ENCODE measurements at regions not wholly inside any gene's neighbourhood (a gene's known extent, or its start where the extent isn't known, plus 50 kb on each side); places are given as distances from the start of the nearest gene placed in this dataset.
A peak's percentile ranks its signal among the peaks of the same experiment; 100 is the strongest.

DNA sequence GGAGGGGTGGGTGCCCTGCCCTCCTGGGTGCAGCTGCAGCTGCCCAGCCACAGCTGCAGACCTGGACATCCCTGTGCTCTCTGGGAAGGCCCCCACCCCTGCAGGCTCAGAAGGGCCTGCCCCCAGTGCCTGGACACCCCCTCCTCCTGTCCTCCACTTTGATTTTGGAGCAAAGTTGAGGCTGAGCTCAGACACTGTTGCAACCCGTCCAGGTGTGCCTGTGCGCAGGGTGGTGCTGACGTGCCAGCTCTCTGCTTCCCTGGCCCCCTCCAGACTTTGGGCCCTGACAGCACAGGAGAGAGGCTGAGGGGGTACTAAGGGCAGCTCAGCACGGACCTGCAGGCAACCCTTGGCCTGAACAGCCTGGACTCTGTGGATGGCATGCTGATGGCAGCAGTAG, 750.3 kb downstream of the ARAP2 start:
- intact Hi-C loops (cut with DNase I), result no loop called here
- no peak for DNase-seq

DNA sequence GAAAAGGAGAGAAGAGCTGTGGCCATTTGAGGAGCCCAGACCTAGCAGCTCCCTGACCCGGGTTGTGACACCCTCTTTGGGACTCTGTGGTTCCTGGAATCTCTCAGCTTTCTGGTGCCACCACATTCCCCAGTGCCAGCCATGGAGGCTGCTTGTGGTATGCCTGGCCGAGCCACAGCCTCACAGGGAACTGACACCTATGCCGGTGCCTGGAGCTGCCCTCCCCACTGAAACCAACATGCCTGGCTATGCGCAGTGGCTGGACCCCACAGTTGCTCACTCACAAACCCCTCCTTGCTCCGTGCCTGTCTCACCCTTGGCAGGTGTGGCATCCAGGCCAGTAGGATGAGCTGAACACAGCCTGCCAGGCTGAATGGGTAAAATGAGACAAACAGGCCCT, 749.4 kb downstream of the ARAP2 start:
- no peak for DNase-seq
- intact Hi-C loops (cut with DNase I), result no loop called here

DNA sequence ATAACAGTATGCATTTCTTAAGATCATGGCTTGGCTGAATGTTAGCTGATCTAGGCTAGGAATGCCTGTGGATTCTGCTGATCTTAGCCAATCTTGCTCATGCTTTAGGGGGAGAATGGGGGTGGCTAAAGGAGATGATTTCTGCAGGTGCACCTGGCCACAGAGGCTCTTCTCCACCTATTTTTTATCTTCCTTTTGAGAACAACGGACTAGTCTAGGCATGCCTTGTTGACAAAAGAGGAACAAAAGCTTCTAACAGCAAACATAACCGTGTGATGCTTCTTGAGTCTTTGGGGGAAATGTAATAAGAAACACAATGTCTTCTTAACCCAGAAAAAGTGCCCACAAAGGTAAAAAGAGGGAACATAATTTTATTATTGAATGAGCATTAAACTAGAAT, 743.5 kb downstream of the ARAP2 start:
- intact Hi-C loops (cut with DNase I), result no loop called here
- no peak for DNase-seq

DNA sequence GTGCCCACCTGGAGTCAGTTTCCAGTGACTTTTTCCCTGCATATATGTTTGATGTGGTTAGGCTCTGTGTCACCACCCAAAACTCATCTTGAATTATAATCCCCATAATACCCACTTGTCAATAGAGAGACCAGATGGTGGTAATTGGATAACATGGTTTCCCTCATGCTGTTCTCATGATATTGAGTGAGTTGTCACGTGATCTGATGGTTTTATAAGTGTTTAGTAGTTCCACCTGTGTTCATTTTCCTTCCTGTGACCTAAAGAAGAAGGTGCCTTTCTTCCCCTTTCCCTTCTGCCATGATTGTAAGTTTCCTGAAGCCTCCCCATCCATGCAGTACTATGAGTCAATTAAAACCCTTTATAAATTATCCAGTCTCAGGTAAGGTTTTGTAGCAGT, 740.9 kb downstream of the ARAP2 start:
- intact Hi-C loops (cut with DNase I), result no loop called here
- no peak for DNase-seq

DNA sequence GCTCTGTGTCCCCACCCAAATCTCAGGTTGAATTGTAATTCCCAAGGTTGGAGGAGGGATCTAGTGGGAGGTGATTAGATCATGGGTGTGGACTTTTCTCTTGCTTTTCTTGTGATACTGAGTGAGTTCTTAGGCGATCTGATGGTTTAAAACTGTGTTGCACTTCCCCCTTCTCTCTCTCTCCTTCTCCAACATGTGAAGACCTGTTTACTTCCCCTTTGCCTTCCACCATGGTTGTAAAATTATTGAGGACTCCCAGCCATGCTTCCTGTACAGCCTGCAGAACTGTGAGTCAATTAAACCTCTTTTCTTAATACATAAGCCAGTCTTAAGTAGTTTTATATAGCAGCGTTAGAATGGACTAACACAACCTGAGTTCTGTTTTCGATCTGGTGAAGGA, 738.2 kb downstream of the ARAP2 start:
- DNase-seq, result no peak
- intact Hi-C loops (cut with DNase I), result no loop called here

DNA sequence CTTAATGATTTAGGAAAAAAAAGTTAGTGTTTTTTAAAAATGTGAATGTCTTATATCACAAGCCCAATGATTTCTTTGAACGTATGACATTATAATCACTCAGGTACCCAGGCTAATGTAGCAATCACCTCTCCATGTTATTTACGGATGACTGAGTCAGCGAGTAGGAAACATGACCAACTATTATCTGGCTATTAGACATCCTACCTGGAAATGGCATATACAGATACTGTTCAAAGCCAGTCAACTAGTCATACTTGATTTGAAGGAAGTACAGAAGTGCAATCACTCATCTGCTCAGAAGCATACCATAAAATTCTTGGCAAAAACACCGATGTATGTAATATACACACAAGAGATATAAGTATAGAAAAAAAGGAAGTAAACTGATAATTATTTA, 732.5 kb downstream of the ARAP2 start:
- no peak for DNase-seq
- intact Hi-C loops (cut with DNase I), result no loop called here

DNA sequence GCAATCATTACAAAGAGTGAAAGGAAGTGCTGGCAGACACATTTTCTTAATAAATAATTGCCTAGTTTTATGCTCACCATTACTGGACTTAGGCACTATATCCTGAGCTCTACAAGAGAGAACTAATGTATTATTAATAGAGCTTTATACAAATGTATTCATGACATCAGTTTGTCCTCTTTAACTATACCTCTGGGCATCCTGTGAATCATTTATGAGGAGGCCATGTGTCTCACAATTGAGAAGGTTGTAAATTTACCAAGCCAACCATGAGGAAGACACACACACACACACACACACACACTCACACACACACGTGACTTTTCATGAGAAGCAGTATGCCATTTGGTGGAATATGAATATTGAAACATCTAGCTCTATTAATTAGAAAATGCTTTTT, 728.2 kb downstream of the ARAP2 start:
- intact Hi-C loops (cut with DNase I), result no loop called here
- DNase-seq, result no peak

DNA sequence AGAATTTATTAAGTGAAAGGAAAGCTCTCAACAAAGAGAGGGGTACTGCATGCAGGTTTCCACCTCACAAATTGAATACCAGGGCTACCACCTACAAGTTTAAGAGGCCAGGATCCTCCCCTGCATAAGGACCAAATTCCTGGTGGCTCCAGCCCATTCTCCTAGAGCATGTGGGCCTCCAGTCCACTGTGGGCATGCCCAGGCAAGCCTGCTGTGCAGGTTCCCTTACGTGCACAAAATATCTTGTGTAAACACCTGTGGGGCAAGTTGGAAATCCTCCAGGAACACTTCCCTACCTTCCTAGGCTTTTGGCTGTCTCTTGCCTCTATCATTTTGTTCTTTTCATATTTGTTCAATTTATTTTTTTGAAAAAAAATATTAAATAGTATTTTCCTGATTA, 724.3 kb downstream of the ARAP2 start:
- intact Hi-C loops (cut with DNase I), result no loop called here
- no peak for DNase-seq

DNA sequence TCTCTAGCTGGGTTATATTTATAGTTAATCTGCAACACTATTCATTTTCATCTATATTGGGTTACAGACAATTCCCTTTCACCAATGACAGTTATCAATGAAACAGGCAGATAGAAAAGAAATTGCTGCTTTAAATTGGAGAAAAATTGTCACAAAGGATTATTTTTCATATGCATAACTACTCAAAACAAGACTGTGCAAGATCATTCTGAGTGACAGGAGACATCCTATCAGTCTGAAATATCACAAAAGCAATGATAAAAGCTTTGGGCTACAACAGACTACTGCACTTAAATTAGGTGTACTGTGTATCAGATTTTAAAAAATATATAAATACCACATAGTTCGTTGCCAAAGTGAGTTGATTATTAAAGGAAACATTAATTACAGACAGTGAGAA, 722.6 kb downstream of the ARAP2 start:
- intact Hi-C loops (cut with DNase I), result no loop called here
- no peak for DNase-seq

DNA sequence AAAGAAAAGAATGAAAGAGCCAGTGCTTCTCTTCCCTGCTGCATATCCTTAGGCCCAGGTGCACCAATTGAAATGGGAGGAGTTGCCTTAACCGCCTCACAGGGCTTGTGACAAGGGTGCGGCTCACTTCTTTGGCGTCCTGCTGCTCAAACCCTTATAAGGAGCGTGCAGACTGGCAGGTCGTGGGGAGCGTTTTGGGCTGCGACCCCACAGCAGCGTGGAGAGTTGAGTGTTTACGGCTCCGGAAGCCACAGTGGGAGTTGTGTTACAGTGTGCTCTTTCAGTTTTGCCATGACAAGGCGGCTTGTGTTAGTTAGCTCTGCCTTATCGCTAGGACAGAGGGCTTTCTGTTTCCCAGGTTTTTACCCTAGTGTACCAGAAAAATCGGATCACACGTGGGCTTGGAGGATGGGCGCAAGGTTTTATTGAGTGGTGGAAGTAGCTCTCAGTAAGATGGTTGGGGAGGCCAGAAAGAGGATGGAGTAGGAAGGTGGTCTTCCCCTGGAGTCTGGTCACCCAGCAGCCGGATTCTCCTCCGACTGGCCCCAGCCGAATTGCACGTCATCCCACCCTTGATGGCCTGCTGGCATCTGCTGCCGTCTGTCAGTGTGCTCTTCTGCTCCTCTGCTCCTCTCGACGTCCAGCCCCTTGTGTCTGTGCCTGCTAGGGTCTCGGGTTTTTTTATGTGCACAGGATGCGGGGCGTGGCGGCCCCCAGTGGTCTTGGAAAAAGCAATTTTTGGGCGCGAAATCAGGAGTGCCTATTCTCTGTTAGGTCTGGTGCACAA, 718.9 kb downstream of the ARAP2 start:
- peak in 22 of 42 donors; percentile 7 to 50 (median 22) for DNase-seq
- intact Hi-C loops (cut with DNase I), result no loop called here

DNA sequence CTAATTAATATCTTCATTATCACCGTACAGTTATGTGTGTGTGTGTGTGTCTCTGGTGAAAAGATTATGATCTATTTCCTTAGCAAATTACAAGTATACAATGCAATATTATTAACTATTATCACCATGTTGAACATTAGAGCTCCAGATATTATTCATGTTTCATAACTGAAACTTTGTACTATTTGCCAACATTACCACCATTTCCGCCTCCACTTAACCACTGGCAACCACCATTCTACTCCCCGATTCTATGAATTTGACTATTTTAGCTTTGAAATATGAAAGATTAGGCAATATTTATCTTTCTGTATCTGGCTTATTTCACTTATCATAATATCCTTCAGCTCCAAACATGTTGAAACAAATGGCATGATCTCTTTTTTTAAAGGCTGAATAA, 717.9 kb downstream of the ARAP2 start:
- DNase-seq, result no peak
- intact Hi-C loops (cut with DNase I), result no loop called here

DNA sequence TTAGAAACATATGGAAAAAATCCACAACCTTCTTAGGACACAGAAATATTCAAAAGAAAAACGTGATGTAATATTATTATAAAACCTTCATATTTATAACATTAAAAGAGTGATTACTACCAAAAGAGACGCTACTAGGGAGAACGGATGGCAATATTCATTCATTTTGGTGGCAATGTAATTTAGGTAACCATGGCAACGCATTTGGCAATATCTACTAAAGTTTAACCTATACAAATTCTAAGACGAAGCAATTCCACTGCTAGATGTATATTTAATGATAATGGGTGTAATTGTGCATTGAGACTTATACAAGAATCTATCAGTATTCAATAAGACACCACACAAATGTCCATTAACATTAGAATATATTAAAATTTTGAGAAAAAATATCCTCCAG, 709.4 kb downstream of the ARAP2 start:
- no peak for DNase-seq
- intact Hi-C loops (cut with DNase I), result no loop called here

DNA sequence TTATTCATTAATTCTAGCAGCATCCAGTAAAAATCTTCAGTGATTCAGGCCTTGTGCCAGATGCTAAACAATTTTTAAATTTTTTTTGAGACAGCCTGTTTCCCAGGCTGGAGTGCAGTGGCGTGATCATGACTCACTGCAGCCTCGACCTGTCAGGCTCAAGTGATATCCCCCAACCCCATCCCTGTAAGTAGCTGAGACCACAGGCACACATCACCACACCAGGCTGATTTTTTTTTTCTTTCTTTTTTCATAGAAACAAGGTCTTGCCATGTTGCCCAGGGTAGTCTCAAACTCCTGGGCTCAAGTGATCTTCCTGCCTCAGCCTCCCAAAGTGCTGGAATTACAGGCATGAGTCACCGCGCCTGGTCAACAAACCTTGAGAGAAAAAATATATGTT, 705.5 kb downstream of the ARAP2 start:
- intact Hi-C loops (cut with DNase I), result no loop called here

DNA sequence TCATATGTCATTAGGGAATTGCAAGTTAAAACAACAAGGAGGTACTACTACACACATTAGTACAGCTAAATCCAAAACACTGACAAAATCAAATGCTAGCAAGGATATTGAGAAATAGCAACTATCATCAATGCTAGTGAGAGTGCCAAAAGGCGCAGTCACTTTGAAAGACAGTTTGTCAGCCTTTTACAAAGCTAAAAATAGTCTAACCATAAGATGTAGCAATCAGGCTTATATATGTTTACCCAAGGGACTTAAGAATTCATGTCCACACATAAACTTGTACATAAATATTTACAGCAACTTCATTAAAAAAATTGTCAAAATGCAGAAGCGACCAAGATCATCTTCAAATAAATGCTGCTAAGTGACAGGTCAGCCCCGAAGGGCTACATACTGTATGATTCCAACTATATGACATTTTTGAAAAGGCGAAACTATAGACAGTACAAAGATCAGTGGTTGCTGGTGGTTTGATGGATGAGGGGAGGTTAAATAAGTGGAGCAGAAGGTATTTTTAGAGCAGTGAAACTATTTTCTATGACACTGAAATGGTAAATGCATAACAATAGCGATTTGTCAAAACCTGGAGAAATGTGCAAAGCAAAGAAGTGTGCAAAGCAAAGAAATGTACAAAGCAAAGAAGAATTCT, 704.8 kb downstream of the ARAP2 start:
- intact Hi-C loops (cut with DNase I), result no loop called here
- no peak for DNase-seq

More for the DNA sequence above, 705.5 kb downstream of the ARAP2 start:
- no peak for DNase-seq

DNA sequence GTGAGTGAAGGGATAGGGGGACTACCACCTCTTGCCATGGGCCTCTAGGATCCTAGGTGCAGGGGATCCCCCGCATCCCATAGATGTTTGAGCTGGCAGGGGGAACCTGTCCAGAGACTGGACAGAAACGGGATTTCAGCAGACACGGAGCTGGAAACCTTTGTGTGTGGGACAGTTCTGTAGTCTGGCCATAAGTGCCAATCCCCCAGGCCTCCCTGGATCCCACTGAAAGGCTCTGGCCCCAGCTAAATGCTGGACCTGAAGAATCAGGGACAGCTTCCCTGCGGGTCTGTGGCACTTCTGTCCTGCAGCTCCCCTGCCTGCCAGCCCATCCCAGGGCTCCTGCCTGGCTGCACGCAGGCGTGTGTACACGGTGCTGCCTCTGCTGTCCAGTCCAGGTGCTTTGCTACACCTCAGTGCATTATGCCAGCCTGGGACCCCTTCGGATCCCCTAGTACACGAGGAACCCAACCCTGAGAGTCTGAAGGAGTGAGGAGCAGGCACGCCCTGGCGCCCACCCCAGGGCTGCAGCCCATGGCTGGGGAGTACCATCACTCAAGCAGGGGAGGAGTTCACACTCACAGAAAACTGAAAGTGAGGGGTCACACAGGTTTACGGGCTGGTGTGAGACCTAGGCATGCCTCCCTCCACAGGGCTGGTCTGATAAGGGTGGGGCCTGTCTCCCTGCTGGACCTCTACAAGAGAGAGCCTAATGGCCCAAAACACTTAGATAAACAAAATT, 703.0 kb downstream of the ARAP2 start:
- no peak for DNase-seq
- intact Hi-C loops (cut with DNase I), result no loop called here

DNA sequence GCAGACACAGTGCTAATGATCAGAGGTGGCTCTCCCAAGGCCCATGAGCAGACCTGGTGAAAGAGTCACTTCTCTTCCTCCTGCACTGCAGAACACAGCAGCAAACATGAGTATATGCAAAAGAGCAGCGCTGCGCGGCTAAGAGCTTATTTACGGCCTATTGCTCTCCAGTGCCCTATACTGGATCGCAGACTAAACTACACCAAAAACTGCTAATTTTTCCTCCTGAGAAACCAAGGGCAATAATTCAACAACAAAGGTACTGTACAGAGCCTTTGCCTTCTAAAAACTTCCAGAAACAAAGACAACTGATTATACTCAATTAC, 702.5 kb downstream of the ARAP2 start:
- intact Hi-C loops (cut with DNase I), result no loop called here
- no peak for DNase-seq

DNA sequence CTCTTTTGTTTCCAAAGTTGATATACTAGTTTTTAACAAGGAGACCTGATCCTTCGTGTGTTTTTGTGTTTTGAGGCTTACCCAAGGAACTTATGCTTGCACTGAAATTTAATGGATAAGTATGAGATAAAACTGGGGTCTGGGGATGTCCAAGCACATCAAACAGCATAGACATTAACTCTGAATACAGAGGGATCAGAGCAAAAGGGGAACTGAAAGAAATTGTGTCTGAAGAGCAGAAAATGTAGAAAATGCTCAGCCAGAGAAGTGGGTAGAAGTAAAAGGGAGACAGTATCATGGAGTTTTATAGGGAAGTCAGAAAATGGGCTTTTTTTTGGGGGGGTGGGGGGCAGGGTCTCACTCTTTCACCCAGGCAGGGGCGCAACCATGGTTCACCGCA, 695.4 kb downstream of the ARAP2 start:
- intact Hi-C loops (cut with DNase I), result no loop called here
- DNase-seq, result no peak

DNA sequence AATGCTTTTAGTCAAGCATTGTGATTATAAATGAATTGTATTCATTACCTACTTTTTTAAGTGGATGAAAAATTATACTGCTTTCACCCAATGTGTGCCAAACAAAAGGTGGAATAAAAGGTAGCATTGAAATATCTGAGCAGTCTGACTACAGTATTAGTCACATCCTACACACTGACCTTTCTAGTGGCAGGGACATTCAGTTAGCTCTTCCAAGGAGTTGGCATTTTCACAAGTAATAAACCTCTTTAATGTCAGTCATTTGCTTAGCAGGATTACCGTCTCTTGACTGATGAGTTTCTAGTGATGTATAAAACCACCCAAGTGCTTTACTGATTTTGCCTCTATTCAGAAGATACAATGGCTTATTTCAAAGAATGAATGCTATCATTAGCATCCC, 687.9 kb downstream of the ARAP2 start:
- DNase-seq, result no peak
- intact Hi-C loops (cut with DNase I), result no loop called here

DNA sequence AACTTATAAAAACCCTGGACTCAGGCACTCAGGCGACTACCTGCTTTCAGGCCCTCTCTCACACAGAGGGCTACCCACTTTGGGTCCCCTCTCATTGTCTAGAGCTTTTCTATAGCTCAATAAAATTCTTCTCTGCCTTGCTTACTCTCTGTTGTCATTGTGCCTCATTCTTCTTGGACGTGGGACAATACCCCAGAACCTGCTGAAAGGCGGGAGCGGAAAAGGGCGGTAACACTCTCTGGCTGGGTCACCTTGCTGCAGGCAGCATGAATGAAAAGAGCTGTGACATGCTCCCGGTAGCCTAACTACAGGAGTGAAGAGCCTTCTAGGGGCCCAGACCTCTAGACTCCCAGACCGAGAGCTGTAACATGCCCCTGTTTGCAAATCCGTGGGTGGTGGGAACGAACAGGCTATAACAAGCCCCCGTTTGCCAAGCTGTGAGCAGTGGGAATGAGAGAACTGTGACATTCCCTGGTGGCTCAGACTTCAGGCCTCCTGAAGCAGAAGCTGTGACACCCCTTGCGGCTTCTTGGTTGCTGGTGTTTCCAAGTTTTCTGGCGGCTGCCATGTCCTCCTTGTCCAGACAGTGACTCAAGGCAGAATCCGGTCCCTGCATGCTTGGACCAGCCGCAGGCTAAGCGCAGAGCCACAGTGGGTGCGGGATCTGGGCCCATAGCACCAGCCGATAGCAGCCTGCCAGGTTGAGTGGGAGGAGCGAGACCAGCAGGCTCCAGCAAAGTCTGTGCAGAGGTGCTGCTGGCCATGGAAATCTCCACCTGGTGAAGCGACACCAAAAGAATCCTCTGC, 684.6 kb downstream of the ARAP2 start:
- DNase-seq, result peak in 1 of 42 donors; percentile 23

DNA sequence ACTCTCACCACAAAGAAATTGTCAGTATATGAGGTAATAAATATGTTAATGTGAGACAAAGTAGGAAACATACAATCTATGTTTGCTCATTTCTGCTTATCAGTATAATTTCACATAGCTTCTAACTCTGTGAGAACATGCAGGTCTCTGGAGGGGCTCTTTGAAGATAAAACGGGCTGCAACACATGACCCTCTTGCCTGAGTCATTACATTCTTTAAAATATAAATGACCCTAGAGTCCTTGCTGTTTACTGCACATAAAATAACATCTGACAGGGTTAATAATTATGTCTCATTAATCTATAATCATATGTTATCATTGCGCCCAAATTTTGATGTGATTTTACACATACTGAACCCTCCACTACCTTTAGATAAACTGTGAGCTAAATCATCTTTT, 681.5 kb downstream of the ARAP2 start:
- intact Hi-C loops (cut with DNase I), result no loop called here
- no peak for DNase-seq

More for the DNA sequence above, 684.6 kb downstream of the ARAP2 start:
- intact Hi-C loops (cut with DNase I), result no loop called here
